Kasumi-1 (cell line): ENCODE measurements at regions not wholly inside any gene's neighbourhood (a gene's known extent, or its start where the extent isn't known, plus 50 kb on each side); places are given as distances from the start of the nearest gene placed in this dataset.

Source experiments
- DNase-seq, 2 experiments: peaks; one replicate each; lab custom pipeline; 2025; lab: John Stamatoyannopoulos, UW

DNA sequence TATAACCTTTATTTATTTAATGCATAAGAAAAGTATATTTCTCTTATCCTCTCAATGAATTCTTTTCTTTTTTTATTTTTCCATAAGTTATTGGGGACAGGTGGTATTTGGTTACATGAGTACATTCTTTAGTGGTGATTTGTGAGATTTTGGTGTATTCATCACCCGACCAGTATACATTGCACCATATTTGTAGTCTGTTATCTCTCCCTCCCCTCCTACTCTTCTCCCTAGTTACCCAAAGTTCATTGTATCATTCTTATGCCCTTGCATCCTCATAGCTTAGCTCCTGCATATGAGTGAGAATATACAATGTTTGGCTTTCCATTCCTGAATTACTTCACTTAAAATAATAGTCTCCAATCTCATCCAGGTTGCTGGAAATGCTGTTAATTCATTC, 1900.0 kb upstream of the SEL1L start:
- DNase-seq, result no peak

- no peak for DNase-seq
Measured at GRCh38 chr14:83441801-83442200, 1908.1 kb upstream of the SEL1L start.

DNA sequence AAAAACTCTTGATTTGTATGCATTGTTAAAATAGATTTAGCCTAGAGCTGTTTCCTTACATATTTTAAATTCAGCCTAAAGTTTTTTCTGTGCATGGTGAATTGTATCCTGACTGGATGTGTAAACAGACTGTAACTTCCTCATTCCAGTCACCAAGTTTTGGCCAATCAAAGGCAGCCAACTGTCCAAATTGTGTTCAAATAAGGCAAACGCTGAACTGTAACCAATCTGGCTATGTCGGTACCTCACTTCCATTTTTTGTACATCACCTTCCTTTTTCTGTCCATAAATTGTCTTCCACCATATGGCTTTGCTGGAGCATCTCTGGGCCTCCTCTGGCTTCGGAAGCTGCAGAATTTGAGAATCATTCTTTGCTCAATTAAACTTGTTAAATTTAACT, 1921.9 kb upstream of the SEL1L start:
- no peak for DNase-seq

DNA sequence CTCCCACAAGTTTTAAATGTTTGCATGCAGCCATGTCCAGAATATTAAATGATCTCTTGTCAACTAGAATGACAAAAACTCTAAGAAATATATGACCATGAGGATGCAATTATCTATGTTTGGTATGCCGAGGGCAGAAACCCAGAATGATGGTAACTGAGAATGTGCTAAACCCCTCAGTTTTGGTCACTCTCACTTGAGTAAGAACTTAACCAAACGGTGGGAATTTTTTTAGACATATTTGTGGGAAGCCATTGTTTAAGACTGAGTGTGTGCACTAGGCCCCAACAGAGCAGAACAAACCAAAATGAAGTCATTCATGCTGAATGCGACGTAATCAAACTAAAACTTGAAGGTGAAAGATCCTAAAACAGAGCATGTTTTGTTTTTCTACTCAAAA, 1927.9 kb upstream of the SEL1L start:
- DNase-seq, result no peak

GRCh38 chr14:83462759-83463158, 1929.1 kb upstream of the SEL1L start:
- DNase-seq, result no peak

GRCh38 chr14:83463500-83464098, 1929.9 kb upstream of the SEL1L start:
- DNase-seq, result peak; percentile 63 to 79

- DNase-seq, result peak; percentile 45 to 62
Measured at GRCh38 chr14:83467811-83468210, 1934.2 kb upstream of the SEL1L start.

GRCh38 chr14:83470466-83470865, 1936.8 kb upstream of the SEL1L start:
- DNase-seq, result peak; percentile 60 to 68

GRCh38 chr14:83470959-83471695, 1937.5 kb upstream of the SEL1L start:
- DNase-seq, result no peak

DNA sequence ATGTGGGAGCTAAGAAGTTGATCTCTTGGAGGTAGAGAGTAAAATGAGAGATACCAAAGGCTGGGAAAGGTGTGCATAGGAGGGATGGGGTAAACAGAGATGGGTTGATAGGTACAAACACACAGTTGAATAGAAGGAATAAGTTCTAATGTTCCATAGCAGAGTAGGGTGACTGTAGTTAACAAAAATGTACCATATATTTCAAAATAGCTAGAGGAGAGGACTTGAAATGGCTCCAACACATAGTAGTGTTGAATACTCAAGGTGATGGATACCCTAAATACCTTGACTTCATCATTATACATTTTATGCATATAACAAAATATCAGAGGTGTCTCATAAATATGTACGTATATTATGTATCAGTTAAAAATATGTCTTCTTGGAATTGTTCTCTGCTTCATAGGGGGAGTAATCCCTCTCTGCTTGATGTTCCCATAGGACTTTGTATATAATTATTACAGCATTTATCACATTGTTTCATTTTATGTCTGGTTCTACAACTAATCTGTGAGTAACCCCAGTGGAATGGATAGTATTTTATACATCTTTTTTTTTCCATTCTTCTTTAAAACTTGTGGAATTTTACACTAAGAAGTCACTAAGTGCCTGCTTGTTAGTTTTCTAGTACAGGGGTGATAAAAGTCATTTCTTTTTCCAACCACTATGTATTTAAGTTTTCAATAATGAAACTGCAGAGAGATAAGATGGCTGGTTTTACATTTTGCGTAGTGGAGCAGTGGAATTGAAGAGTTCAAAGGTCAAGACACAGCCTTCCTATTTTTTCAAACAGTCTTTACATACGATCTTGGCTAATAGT, 1940.0 kb upstream of the SEL1L start:
- DNase-seq, result no peak

GRCh38 chr14:83478741-83479140, 1945.1 kb upstream of the SEL1L start:
- DNase-seq, result no peak

GRCh38 chr14:83483063-83483462, 1949.4 kb upstream of the SEL1L start:
- DNase-seq, result no peak

GRCh38 chr14:83485591-83485990, 1951.9 kb upstream of the SEL1L start:
- no peak for DNase-seq

GRCh38 chr14:83491091-83491490, 1957.4 kb upstream of the SEL1L start:
- no peak for DNase-seq

- no peak for DNase-seq
Measured at GRCh38 chr14:83520837-83521236, 1987.2 kb upstream of the SEL1L start.

DNA sequence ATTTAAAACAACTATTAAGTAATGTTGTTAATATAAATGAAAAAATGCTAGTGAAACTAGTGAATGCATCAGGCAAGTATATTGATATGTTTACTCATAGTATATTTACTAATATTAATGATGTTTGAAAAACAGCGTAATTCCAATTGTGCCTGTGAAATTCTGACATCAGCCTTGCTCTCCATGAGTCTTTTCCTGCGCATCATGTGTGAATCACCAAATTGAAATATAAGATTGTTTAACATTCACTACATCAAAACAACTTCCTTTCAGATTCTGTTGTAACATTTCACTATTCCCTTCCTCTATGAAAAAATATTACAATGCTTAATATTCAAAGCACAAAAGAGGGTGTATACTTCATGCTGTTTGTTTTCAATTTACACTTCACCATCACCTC, 1995.9 kb upstream of the SEL1L start:
- no peak for DNase-seq

DNA sequence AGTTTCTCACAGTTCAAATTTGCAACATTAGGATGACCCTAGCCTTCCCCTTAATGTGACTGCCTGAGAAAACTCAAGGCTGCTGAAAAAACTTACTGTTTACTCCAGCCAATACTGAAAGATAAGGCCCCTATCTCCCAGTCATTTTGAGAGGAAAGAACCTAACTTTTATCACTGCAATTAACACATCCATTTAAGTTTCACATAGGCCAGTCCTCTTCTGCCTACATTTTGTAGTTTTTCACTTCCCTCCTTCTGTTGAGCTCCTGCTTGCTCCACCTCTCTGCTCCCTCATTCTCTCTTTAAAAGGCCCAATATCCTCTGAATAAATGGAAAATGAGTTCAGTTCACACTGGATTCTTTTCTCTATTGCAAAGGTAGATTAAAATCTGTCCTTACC, 1996.2 kb upstream of the FLRT2 start:
- no peak for DNase-seq

DNA sequence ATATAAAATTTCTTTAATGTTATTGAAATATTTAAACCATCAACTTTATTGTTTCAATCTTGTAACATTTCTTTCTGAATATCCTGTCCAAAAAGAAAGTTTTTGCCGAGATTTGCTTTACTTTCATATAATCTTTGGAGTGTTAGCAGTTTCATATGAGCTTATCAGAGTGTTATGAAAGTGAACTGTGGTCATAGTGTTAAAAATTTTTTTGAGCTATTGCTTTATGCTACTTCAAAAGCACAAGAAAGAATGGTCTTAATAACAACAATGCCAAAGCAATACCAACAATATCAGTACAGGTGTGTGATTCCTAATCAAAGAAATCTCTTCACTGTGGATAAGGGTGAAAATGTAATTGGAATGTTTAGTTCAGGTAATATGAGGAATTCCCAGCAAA, 1994.9 kb upstream of the FLRT2 start:
- no peak for DNase-seq

GRCh38 chr14:83535444-83535843, 1994.5 kb upstream of the FLRT2 start:
- no peak for DNase-seq

- no peak for DNase-seq
Measured at GRCh38 chr14:83541147-83541546, 1988.8 kb upstream of the FLRT2 start.

DNA sequence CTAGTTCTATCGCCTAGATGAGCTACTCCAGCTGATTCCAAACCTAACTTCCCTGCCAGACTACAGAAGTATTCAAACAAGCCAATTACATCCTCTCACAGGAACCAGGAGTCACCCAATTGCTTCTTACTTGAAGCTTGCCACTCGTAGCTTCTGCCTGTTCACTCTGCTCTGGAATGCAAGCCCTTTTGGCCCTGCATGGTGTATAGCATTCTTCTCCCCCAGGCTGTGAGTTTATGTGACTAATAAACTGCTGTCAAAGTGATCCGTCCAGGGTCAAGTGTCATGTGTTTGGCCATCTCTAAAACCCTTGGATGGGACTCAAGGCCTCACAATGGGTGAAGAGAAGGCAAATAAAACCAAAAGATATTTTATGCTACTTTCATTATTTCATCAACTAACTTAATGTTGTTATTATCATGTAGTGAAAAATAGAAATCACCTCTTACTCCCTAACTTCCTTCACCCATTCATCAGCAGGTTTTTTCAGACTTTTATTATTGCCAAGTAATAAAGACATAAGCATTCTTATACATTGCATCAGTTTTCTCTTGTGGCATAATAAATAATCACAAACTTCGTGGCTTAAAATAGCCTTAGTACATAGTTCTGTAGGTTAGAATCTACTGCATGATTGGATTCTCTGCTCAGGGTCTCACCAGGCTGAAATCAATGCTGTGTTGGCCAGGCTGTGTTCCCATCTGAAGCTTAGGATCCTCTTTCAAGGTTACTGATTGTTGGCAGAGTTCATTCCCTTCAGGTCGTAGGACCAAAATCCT, 1981.7 kb upstream of the FLRT2 start:
- DNase-seq, result no peak

DNA sequence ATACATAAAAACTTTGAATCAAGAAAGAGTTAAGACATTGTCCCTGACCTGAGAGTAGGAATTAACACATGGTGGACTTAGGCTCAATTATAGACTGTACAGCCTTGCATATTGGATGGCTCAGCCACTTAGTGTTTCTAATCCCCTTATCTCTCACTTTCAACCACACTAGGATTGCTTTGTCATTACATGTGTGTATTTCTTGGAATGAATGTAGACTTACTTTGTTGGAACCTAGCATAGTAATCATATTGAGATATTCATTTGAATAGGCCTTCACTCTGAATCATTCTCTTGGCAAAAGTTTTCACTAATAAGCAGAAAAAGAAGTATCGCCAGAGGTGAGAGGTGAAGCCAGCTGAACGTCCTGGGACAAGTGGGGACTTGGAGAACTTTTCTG, 1973.9 kb upstream of the FLRT2 start:
- no peak for DNase-seq
